ENCODE measurements at regions not wholly inside any gene's neighbourhood (a gene's known extent, or its start where the extent isn't known, plus 50 kb on each side); places are given as distances from the start of the nearest gene placed in this dataset.

DNA sequence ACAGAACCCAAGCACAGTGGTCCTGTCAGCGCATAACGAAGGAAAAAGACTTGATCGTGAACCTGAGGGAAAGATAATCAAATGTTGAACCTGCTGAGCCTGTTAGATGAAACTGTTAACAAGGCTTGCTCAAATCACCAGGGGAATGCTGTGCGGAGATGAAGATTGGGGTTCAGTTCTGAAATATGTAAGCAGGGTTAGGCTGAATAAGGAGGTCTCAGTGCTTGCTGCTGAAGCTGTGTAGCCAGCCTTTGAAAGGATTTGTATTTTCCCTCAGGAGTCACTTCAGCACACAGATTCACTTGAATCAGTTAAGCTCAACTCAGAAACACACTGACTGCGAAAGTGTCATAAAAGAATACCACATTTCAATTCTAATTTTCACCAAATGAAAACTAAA, 793.5 kb downstream of the OLFM4 start:
- FAIRE-seq (no peak), DNase-seq (ENCODE audit: low spot score) (no peak)

DNA sequence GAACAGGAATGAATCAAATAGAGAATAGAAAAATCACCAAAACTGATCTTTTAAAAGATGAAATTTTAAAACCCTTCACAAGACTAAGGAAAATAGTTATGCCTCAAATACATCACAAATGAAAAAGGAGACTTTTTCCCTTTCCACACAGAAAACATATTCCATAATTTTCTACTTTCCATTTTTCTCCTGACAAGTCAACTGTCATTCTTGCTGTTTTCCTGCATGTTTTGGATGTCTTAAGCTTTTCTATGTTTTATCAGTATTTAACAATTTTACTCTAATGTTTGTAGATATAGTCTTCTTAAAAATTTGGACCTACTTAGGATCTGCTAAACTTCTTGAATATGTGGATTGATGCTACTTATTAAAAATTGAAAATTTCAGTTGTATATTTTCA, 810.8 kb downstream of the OLFM4 start:
- FAIRE-seq: no peak
- DNase-seq (ENCODE audit: low spot score): no peak

DNA sequence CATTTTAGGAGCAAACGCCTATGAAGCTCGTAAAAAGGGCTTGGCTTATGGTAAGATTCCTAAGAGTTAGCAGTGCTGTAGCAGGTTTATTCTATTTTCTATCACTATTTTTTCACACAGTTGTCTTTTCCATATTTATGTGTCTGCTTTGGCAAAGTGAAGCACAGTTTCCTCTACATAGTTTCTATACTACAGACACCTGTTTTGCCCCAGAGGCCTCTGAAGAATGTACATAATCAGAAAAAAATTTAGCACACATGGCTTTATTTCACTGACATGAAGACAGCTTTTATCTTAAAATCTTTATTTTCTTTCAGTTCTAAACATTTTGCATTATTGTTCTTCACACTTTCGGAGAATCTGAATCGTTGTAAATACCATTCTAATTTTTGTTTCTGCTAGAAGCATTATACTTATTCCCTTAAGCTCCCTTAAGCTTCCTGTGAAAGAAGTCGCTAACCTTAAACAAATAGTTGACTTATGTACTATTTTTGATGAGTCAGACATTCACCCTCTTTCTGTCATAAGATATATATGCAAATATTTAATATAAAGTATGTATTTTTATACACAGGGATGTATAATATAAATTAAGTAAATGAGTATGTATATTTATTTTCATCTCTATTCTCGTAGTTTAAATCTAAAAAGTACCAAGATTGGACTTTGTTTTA, 816.0 kb downstream of the OLFM4 start:
- FAIRE-seq (no peak), DNase-seq (ENCODE audit: low spot score) (no peak)

- DNase-seq (ENCODE audit: low spot score) (no peak), FAIRE-seq (no peak)
These were observed 818.9 kb downstream of the OLFM4 start for GRCh38 chr13:53847502-53847901.

- DNase-seq (ENCODE audit: low spot score) (no peak), FAIRE-seq (no peak)
These were observed 819.9 kb downstream of the OLFM4 start for GRCh38 chr13:53848366-53848961.

- FAIRE-seq: no peak
- DNase-seq (ENCODE audit: low spot score): no peak
These were observed 825.7 kb downstream of the OLFM4 start for GRCh38 chr13:53854321-53854720.

- no peak for FAIRE-seq
- no peak for DNase-seq (ENCODE audit: low spot score)
These were observed 828.1 kb downstream of the OLFM4 start for GRCh38 chr13:53856573-53857195.

GRCh38 chr13:53863520-53863919, 834.9 kb downstream of the OLFM4 start:
- DNase-seq (ENCODE audit: low spot score) (no peak), FAIRE-seq (no peak)

GRCh38 chr13:53873558-53873957, 844.9 kb downstream of the OLFM4 start:
- DNase-seq (ENCODE audit: low spot score) (no peak), FAIRE-seq (no peak)

GRCh38 chr13:53878861-53879260, 850.2 kb downstream of the OLFM4 start:
- no peak for FAIRE-seq
- DNase-seq (ENCODE audit: low spot score): no peak

DNA sequence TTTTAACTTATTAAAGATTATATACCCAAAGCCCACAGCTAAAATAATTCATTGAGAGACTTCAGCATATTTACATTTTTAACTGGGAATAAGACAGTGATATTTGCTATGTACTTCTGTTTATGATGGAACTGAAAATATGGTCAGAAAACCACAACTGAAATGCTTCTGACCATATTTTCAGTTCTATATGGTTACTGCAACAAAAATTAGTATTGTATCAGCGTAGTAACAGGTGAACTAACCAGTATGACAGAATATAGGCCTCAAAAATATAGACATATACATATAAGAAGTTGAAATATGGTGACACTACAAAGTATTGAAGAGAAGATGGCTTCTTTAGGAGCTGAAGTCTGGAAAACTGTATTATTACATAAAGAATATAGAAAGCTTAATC, 857.4 kb downstream of the OLFM4 start:
- no peak for DNase-seq (ENCODE audit: low spot score)
- no peak for FAIRE-seq

DNA sequence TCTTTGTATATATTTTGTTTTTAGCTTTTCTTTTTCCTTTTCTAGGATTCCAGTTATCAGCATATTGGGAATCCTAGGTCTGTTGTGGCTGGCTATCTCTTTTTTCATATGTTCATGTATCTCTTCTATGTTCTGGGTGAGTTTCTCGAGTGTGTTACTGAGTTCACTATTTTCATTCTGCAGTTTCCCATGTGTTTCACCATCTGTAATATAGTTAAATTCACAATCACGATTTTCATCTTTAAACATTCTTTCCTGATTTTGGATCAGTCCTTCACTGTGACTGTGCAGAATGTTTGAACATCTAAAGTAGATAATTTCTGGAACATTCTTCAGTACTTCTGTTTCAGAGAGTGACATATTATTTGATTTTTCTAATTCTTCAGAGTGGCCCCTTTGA, 862.1 kb downstream of the OLFM4 start:
- DNase-seq (ENCODE audit: low spot score) (no peak), FAIRE-seq (no peak)

- FAIRE-seq: no peak
- DNase-seq (ENCODE audit: low spot score): no peak
These were observed 873.0 kb downstream of the OLFM4 start for GRCh38 chr13:53901593-53901992.

- FAIRE-seq (no peak), DNase-seq (ENCODE audit: low spot score) (no peak)
These were observed 879.3 kb downstream of the OLFM4 start for GRCh38 chr13:53907891-53908290.

DNA sequence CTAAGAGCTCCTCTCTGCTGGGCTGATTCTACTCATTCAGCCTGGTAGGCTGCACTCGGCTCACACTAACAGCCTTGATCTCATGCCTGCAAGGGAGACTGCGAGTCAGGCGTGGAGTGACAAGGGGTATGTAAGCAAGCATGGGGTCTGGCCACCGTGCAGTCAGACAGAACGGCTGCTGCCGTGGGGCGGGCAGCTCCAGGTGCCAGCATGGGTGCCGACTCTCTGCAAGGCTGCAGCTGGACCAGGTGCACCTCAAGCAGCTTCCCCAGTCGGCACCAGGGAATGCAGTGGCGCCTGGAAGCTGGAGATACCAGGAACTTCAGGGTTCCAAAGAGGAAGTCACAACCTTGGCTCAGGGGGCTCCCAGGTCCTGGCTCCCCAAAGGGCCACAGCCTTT, 892.3 kb downstream of the OLFM4 start:
- no peak for DNase-seq (ENCODE audit: low spot score)
- FAIRE-seq: no peak

GRCh38 chr13:53921473-53921872, 892.9 kb downstream of the OLFM4 start:
- FAIRE-seq (no peak), DNase-seq (ENCODE audit: low spot score) (no peak)

DNA sequence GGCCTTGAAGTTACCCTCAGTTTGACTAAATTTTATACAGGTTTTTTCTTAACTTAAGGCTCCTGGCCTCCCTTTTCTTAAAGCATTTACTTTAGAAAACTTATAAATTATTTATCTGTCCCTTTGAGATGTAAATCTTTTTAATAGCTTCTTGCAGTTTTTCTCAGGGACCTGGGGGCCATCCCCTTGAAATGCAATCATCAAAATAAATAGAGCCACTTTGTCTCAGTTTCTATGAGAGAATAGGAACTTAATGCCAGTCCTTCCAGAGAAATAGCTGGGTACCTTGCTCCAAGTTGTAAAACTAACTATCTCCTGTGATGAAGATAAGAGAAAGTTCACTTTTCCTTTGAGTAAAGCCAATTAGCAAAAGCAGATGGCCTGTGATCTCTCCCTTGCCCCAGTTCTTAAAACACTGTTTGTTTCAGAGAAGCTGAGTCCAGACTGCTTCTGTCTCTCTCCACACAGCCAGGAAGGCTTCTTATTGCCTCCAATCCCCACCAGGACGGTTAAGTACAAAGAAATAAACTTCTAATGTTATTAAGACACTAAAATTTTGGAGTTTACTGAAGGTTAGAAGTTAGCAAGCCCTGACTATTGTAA, 913.1 kb downstream of the OLFM4 start:
- FAIRE-seq (no peak), DNase-seq (ENCODE audit: low spot score) (no peak)

DNA sequence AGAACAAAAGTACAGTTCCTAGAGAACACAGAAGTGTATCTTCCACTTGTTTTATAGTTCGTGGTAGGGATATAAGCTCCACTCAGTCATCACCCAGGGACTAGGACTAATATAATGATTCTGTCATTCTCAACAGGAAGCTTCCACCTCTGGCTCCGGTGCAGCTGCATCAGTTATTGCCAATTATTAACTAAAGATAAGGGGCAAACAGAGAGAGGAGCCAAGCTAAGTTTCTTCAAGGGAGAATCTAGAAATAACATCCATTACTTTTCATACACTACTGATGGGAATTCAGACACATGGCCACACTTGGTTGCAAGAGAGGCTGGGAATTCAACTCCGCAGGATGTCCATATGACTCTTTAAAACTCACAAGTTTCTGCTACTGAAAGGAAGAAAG, 917.9 kb downstream of the OLFM4 start:
- FAIRE-seq (no peak), DNase-seq (ENCODE audit: low spot score) (no peak)

DNA sequence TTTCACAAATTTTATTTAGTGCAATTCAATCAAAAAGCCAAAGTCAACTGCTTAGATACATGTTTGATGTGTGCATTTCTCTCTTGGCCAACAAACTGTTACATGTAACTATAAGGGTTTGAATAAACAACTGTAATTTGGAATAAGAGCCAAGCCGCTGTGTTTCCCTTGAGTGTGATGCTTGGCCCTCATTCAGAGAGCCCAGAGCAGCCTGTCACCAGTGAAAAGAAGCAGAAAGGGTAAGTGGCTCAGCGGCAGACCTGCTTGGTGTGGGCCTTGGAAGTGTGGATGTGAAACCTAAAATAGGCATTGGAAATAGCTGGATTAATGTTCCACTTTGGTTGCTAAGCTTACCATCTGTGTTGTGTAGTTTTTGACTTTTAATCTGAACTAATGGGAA, 924.6 kb downstream of the OLFM4 start:
- FAIRE-seq (no peak), DNase-seq (ENCODE audit: low spot score) (no peak)
